WTC11 (cell line): ENCODE measurements at regions not wholly inside any gene's neighbourhood (a gene's known extent, or its start where the extent isn't known, plus 50 kb on each side); places are given as distances from the start of the nearest gene placed in this dataset.

Experiments
- CREB1 ChIP-seq: sonication (generic); formaldehyde crosslinking; IDR thresholded peaks from 2 replicates; pipeline ENCODE4 v1.8.0; 2023; ENCODE audit warnings: mild to moderate bottlenecking, missing genetic modification reagents
- ETV6 ChIP-seq: sonication (generic); formaldehyde crosslinking; IDR thresholded peaks from 2 replicates; pipeline ENCODE4 v1.8.1; 2022; ENCODE audit warnings: mild to moderate bottlenecking, missing genetic modification reagents
- KAT7 ChIP-seq: sonication (generic); formaldehyde crosslinking; IDR thresholded peaks from 2 replicates; pipeline ENCODE4 v1.8.1; 2023; ENCODE audit warnings: missing genetic modification reagents, mild to moderate bottlenecking, borderline replicate concordance
- MXD4 ChIP-seq: fragments of 250-450 bp; sonication (Bioruptor Pico); IDR thresholded peaks from 2 replicates; pipeline ENCODE4 v1.8.0; 2021; ENCODE audit warnings: mild to moderate bottlenecking, moderate library complexity, borderline replicate concordance
- NFYB ChIP-seq: sonication (generic); formaldehyde crosslinking; conservative IDR thresholded peaks from 2 replicates; pipeline ENCODE4 v1.8.0; 2022; ENCODE audit warnings: low read depth, missing genetic modification reagents
- SP1 ChIP-seq: sonication (generic); formaldehyde crosslinking; conservative IDR thresholded peaks from 2 replicates; pipeline ENCODE4 v1.8.1; 2022; ENCODE audit warnings: missing genetic modification reagents
- TEAD4 ChIP-seq: sonication (generic); formaldehyde crosslinking; IDR thresholded peaks from 2 replicates; pipeline ENCODE4 v1.8.0; 2022; ENCODE audit warnings: mild to moderate bottlenecking, missing genetic modification reagents
- TF ChIP-seq, protein P1 (sequence below): fragments of 200-600 bp; IDR thresholded peaks from 2 replicates; pipeline ENCODE4 v1.8.0; 2022; ENCODE audit warnings: antibody characterized with exemption
- TF ChIP-seq, protein P2 (sequence below): fragments of 250-450 bp; sonication (Bioruptor Pico); IDR thresholded peaks from 2 replicates; pipeline ENCODE4 v1.9.0; 2021; ENCODE audit warnings: mild to moderate bottlenecking
- TF ChIP-seq, protein P3 (sequence below): sonication (generic); formaldehyde crosslinking; IDR thresholded peaks from 2 replicates; pipeline ENCODE4 v1.8.1; 2023; ENCODE audit warnings: mild to moderate bottlenecking, moderate library complexity, missing genetic modification reagents

DNA sequence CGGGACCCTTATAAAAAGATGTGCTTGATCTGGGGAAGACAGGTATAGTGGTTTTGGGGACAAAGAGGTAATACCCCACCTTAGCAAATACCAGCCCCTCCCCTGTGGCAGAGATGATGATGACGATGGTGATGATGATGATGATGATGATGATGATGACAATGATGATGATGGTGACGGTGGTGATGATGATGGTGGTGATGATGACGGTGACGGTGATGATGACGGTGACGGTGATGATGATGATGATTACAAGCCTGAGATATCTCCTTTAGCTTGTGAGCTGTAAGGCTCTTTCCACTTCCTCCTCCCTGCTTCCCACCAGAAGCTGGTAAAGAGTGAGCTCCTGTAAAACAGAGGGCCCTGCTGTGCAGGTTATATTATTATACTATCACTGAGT lies 89.5 kb upstream of the TMEM45B start:
- TF ChIP-seq NFYB (no peak), KAT7 (no peak), CREB1 (no peak), TEAD4 (CRISPR knock-in tag) (no peak), SP1 (CRISPR knock-in tag) (no peak), ETV6 (no peak), MXD4 (CRISPR knock-in tag) (no peak)
- TF ChIP-seq, protein P1, sequence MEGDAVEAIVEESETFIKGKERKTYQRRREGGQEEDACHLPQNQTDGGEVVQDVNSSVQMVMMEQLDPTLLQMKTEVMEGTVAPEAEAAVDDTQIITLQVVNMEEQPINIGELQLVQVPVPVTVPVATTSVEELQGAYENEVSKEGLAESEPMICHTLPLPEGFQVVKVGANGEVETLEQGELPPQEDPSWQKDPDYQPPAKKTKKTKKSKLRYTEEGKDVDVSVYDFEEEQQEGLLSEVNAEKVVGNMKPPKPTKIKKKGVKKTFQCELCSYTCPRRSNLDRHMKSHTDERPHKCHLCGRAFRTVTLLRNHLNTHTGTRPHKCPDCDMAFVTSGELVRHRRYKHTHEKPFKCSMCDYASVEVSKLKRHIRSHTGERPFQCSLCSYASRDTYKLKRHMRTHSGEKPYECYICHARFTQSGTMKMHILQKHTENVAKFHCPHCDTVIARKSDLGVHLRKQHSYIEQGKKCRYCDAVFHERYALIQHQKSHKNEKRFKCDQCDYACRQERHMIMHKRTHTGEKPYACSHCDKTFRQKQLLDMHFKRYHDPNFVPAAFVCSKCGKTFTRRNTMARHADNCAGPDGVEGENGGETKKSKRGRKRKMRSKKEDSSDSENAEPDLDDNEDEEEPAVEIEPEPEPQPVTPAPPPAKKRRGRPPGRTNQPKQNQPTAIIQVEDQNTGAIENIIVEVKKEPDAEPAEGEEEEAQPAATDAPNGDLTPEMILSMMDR, result no peak
- TF ChIP-seq, protein P2, sequence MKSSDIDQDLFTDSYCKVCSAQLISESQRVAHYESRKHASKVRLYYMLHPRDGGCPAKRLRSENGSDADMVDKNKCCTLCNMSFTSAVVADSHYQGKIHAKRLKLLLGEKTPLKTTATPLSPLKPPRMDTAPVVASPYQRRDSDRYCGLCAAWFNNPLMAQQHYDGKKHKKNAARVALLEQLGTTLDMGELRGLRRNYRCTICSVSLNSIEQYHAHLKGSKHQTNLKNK, result no peak
- TF ChIP-seq, protein P3, sequence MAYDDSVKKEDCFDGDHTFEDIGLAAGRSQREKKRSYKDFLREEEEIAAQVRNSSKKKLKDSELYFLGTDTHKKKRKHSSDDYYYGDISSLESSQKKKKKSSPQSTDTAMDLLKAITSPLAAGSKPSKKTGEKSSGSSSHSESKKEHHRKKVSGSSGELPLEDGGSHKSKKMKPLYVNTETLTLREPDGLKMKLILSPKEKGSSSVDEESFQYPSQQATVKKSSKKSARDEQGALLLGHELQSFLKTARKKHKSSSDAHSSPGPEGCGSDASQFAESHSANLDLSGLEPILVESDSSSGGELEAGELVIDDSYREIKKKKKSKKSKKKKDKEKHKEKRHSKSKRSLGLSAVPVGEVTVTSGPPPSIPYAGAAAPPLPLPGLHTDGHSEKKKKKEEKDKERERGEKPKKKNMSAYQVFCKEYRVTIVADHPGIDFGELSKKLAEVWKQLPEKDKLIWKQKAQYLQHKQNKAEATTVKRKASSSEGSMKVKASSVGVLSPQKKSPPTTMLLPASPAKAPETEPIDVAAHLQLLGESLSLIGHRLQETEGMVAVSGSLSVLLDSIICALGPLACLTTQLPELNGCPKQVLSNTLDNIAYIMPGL (CRISPR knock-in tag), result no peak
